ENCODE measurements at regions not wholly inside any gene's neighbourhood (a gene's known extent, or its start where the extent isn't known, plus 50 kb on each side); places are given as distances from the start of the nearest gene placed in this dataset.

DNA sequence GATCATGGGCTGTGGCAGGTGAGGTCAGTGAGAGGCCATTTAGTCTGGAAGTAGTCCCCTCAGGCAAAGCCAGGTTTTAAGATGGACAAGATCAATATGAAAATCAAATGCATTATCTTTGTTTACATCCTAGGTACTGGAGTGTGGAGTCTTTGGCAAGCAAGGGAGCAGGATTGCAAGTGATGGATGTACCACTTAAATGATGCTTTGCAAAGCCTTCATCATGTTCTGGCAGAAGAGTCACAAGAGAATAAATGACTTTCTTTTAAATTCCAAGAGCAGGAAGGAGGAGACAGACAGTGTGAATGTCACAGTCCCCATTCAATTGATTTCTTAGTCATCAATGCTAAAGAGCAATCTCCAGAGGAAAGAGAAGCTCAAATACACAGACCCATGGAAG, 908.3 kb downstream of the FAM181B start (continued):
- TF ChIP-seq, protein P1, sequence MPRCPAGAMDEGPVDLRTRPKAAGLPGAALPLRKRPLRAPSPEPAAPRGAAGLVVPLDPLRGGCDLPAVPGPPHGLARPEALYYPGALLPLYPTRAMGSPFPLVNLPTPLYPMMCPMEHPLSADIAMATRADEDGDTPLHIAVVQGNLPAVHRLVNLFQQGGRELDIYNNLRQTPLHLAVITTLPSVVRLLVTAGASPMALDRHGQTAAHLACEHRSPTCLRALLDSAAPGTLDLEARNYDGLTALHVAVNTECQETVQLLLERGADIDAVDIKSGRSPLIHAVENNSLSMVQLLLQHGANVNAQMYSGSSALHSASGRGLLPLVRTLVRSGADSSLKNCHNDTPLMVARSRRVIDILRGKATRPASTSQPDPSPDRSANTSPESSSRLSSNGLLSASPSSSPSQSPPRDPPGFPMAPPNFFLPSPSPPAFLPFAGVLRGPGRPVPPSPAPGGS (CRISPR knock-in tag; IDR thresholded peaks at IDR 0.05): no peak
- TF ChIP-seq, protein P2, sequence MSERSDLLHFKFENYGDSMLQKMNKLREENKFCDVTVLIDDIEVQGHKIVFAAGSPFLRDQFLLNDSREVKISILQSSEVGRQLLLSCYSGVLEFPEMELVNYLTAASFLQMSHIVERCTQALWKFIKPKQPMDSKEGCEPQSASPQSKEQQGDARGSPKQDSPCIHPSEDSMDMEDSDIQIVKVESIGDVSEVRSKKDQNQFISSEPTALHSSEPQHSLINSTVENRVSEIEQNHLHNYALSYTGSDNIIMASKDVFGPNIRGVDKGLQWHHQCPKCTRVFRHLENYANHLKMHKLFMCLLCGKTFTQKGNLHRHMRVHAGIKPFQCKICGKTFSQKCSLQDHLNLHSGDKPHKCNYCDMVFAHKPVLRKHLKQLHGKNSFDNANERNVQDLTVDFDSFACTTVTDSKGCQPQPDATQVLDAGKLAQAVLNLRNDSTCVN (CRISPR knock-in tag; IDR thresholded peaks at IDR 0.05; ENCODE audit: borderline replicate concordance): no peak
- TF ChIP-seq, protein P3, sequence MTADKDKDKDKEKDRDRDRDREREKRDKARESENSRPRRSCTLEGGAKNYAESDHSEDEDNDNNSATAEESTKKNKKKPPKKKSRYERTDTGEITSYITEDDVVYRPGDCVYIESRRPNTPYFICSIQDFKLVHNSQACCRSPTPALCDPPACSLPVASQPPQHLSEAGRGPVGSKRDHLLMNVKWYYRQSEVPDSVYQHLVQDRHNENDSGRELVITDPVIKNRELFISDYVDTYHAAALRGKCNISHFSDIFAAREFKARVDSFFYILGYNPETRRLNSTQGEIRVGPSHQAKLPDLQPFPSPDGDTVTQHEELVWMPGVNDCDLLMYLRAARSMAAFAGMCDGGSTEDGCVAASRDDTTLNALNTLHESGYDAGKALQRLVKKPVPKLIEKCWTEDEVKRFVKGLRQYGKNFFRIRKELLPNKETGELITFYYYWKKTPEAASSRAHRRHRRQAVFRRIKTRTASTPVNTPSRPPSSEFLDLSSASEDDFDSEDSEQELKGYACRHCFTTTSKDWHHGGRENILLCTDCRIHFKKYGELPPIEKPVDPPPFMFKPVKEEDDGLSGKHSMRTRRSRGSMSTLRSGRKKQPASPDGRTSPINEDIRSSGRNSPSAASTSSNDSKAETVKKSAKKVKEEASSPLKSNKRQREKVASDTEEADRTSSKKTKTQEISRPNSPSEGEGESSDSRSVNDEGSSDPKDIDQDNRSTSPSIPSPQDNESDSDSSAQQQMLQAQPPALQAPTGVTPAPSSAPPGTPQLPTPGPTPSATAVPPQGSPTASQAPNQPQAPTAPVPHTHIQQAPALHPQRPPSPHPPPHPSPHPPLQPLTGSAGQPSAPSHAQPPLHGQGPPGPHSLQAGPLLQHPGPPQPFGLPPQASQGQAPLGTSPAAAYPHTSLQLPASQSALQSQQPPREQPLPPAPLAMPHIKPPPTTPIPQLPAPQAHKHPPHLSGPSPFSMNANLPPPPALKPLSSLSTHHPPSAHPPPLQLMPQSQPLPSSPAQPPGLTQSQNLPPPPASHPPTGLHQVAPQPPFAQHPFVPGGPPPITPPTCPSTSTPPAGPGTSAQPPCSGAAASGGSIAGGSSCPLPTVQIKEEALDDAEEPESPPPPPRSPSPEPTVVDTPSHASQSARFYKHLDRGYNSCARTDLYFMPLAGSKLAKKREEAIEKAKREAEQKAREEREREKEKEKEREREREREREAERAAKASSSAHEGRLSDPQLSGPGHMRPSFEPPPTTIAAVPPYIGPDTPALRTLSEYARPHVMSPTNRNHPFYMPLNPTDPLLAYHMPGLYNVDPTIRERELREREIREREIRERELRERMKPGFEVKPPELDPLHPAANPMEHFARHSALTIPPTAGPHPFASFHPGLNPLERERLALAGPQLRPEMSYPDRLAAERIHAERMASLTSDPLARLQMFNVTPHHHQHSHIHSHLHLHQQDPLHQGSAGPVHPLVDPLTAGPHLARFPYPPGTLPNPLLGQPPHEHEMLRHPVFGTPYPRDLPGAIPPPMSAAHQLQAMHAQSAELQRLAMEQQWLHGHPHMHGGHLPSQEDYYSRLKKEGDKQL (CRISPR knock-in tag; IDR thresholded peaks at IDR 0.05; ENCODE audit: low read depth): no peak
- TF ChIP-seq PRPF4 (IDR thresholded peaks at IDR 0.05; ENCODE audit: low read depth, low read length, poor library complexity, severe bottlenecking): no peak
- no peak for TF ChIP-seq ELF4 (CRISPR knock-in tag; IDR thresholded peaks at IDR 0.05; ENCODE audit: borderline replicate concordance)
